IPS DF 19.7 (cell line): ENCODE measurements at regions not wholly inside any gene's neighbourhood (a gene's known extent, or its start where the extent isn't known, plus 50 kb on each side); places are given as distances from the start of the nearest gene placed in this dataset.
"Not testable (repeated sequence)": the region's sequence is repeated elsewhere in the genome, so short reads cannot be mapped to it uniquely, and the experiment has no call there.

Experiments used
- DNase-seq: peaks from one replicate; pipeline ENCODE4 v3.0.0-alpha.2; 2013; ENCODE audit warnings: low read depth, low spot score

GRCh38 chr5:155616779-155617392, 603.3 kb downstream of the KIF4B start:
- DNase-seq, result peak; percentile 20

GRCh38 chr5:155619688-155620087, 606.1 kb downstream of the KIF4B start:
- no peak for DNase-seq

- DNase-seq, result no peak
Observed at GRCh38 chr5:155620821-155621410, 607.4 kb downstream of the KIF4B start.

GRCh38 chr5:155624597-155625241, 611.2 kb downstream of the KIF4B start:
- no peak for DNase-seq

GRCh38 chr5:155625315-155625714, 611.8 kb downstream of the KIF4B start:
- no peak for DNase-seq

- DNase-seq, result no peak
Observed at GRCh38 chr5:155625897-155626543, 612.5 kb downstream of the KIF4B start.

- no peak for DNase-seq
Observed at GRCh38 chr5:155626592-155626991, 613.0 kb downstream of the KIF4B start.

GRCh38 chr5:155628346-155628745, 614.8 kb downstream of the KIF4B start:
- DNase-seq, result no peak

GRCh38 chr5:155629597-155629996, 616.0 kb downstream of the KIF4B start:
- no peak for DNase-seq

- no peak for DNase-seq
Observed at GRCh38 chr5:155631116-155631515, 617.6 kb downstream of the KIF4B start.

- DNase-seq, result no peak
Observed at GRCh38 chr5:155633338-155633957, 619.9 kb downstream of the KIF4B start.

GRCh38 chr5:155649666-155650065, 636.1 kb downstream of the KIF4B start:
- DNase-seq, result no peak

- no peak for DNase-seq
Observed at GRCh38 chr5:155655569-155655968, 642.0 kb downstream of the KIF4B start.

GRCh38 chr5:155661859-155662258, 648.3 kb downstream of the KIF4B start:
- DNase-seq, result no peak

GRCh38 chr5:155665361-155665760, 651.8 kb downstream of the KIF4B start:
- no peak for DNase-seq

- not testable (repeated sequence) for DNase-seq
Observed at GRCh38 chr5:155672001-155672400, 655.0 kb upstream of the SGCD start.

GRCh38 chr5:155676967-155677366, 650.0 kb upstream of the SGCD start:
- DNase-seq, result no peak

GRCh38 chr5:155678371-155678770, 648.6 kb upstream of the SGCD start:
- no peak for DNase-seq

- no peak for DNase-seq
Observed at GRCh38 chr5:155679530-155679929, 647.4 kb upstream of the SGCD start.

GRCh38 chr5:155684417-155684816, 642.5 kb upstream of the SGCD start:
- DNase-seq, result no peak

GRCh38 chr5:155686131-155686530, 640.8 kb upstream of the SGCD start:
- DNase-seq, result no peak

GRCh38 chr5:155689406-155689805, 637.6 kb upstream of the SGCD start:
- no peak for DNase-seq
